D721Med (cell line): ENCODE measurements at regions not wholly inside any gene's neighbourhood (a gene's known extent, or its start where the extent isn't known, plus 50 kb on each side); places are given as distances from the start of the nearest gene placed in this dataset.
"Not testable (repeated sequence)": the region's sequence is repeated elsewhere in the genome, so short reads cannot be mapped to it uniquely, and the experiment has no call there.

Experiments
- DNase-seq: peaks from one replicate; pipeline ENCODE4 v3.0.0; 2011; ENCODE audit warnings: low spot score; ENCODE audit not compliant: insufficient read length
- FAIRE-seq: peaks from 2 replicates; lab custom pipeline; 2011; peaks lifted over from hg19 to GRCh38; lab: Jason Lieb, UNC
- TF ChIP-seq, protein P1 (sequence below): IDR thresholded peaks from 2 replicates; pipeline ENCODE4 v1.5.1; 2012; ENCODE audit warnings: mild to moderate bottlenecking, control low read depth; ENCODE audit not compliant: insufficient read depth; ENCODE audit errors: missing control alignments

DNA sequence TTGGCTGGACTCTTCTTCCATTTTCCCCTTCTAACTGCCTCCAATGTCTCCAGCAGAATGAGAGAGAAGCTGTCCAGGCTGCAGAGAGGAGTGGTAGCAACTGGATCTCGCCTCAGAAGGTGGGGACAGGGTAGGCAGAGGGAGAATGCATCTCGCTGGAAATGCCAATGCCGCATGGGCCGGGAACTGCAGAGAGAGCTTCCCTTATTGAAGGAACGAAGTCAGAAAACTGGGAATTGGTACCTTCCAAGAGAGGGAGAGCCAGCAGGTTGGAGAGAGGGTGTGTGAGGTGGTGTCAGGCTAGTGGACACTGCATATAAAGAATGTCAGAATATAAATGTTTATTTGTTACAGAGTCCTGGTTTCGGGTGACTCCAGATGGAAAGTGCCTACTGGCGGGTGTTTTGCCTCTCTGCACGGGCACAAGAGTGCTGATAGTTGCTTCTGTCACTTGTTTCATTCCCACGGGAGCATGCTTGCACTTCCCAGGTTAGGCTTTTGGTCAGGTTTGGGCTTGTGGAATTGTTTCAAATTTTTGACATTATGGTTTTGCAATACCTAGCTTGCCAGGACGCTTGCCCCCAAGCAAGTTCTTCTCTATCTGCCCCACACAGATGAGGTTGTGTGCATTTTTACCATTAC, 156.8 kb upstream of the STS start:
- TF ChIP-seq, protein P1, sequence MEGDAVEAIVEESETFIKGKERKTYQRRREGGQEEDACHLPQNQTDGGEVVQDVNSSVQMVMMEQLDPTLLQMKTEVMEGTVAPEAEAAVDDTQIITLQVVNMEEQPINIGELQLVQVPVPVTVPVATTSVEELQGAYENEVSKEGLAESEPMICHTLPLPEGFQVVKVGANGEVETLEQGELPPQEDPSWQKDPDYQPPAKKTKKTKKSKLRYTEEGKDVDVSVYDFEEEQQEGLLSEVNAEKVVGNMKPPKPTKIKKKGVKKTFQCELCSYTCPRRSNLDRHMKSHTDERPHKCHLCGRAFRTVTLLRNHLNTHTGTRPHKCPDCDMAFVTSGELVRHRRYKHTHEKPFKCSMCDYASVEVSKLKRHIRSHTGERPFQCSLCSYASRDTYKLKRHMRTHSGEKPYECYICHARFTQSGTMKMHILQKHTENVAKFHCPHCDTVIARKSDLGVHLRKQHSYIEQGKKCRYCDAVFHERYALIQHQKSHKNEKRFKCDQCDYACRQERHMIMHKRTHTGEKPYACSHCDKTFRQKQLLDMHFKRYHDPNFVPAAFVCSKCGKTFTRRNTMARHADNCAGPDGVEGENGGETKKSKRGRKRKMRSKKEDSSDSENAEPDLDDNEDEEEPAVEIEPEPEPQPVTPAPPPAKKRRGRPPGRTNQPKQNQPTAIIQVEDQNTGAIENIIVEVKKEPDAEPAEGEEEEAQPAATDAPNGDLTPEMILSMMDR, result no peak
- DNase-seq, result no peak
- no peak for FAIRE-seq

DNA sequence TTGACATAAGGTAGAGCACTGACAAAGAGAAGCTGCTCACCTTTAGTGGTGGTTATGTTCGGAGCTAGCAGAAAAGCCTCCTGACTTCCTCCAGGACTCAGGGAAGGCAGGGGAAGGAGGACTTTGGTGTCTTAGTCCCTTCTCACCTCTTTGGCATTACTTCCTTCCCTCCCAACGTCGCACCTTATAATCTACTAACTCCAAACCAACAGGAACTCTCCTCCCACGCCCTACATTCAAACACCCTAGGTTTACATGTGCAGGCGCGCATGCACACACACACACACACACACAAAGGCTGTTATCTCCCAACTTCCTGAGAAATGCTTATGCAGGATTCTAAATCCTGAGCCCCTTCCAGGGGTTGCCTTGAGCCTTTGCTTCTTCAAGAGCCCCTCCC, 157.7 kb upstream of the STS start:
- DNase-seq, result no peak
- TF ChIP-seq, protein P1, result no peak
- FAIRE-seq, result no peak

DNA sequence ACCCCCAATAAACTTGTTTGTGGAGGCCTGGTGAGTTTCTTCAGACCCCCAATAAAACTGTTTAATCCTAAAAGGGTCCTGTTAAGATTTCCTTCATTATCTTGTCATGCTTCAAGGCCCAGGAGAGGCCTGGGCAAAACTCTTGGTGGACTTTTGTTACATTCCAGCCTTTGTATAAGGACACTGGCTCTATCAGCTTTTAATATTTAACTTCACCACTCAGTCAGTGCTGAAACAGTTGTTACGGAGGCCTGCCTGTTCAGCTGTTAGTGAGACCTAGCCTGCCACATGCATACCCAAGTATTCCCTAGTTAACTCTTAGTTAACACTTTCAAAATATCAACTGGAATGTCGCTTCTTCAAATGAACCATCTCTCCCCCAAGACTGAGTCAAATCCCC, 158.8 kb upstream of the STS start:
- DNase-seq, FAIRE-seq: not testable (repeated sequence)

DNA sequence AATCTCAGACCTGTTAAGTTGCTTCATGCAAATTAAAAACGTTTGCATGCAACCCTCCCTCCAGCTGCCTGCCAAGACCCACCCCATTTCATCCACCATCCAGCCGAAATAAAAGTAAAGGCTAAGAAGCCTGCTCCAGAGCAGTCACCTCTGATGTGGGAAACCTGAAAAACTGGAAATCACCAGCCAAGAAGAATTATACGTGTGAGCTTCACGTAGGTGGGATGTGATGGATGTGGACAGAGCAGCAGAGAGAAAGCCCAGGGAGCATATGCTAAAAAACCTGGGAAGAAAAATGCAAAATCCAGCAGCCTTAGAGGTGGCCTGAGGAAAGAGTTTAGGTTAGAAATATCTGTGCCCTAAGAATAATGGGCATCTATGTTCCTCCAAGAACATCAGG, 160.6 kb upstream of the STS start:
- FAIRE-seq (no peak), DNase-seq (no peak)
- TF ChIP-seq, protein P1, result no peak

DNA sequence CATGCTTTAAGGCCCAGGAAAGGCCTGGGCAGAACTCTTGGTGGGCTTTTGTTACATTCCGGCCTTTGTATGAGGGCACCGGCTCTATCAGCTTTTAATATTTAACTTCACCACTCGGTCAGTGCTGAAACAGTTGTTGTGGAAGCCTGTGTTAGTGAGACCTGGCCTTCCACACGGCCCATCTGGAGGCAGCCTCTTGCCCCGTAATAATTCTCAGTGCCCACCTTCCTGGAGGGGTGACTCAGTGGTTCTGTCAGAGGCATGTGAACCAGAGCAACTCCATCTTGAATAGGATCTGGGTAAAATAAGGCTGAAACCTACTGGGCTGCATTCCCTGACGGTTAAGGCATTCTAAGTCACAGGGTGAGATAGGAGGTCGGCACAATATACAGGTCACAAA, 162.0 kb upstream of the STS start:
- TF ChIP-seq, protein P1, result no peak
- DNase-seq (no peak), FAIRE-seq (no peak)

DNA sequence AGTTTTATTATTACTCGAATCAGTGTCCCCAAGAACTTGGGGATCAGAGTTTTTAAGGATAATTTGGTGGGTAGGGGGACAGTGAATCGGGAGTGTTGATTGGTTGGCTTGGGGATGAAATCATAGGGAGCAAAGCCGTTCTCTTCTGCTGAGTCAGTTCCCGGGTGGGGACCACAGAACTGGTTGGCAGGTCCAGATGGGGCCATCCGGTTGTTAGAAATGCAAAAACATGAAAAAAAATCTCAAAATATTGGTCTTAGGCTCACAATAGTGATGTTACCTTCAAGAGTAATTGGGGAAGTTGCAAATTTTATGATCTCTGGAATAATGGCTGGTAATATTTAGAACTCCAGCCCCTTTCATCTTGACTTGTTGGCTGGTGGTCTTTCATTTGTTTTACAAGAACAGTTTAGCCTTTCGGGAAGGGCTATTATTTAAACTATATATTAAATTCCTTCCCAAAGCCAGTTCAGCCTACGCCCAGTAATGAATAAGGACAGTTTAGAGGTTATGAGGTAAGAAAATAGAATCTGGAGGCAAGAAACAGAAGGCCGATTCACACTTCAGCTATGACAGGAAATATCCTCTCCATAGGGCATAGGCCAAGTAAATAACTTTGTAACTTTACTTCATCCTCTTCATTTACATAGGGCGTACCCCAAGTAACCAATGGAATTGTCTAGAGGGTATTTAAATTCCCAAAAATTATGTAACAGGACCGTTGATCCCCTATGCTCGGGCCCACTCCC, 164.1 kb upstream of the STS start:
- no peak for FAIRE-seq

DNA sequence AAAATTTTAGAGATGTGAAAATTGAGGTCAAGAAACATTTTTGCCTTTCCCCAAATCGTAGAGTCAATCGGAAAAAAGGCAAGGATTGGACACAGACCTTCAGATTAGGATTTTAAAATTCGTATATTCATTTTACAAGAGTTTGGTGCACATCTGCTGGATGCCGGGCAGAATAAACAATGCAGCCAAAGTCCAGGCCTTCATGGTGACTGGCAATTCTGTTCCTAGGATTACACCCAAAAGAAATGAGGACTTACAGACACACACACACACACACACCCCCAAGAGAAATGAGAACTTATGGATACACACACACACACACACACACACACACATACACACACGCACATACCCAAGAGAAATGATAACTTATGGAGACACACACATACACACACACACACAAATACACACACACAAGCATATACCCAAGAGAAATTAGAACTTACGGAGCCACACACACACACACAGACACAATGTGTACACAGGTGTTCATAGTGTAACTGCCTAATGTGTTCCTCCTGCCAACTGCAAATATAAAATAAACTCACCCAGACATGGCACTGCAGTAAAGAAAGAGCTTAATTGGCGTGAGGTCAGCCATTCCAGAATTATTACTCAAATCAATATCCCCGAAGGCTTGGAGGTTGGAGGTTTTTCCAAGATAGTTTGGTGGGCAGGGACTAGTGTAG, 165.7 kb upstream of the STS start:
- TF ChIP-seq, protein P1, result no peak
- DNase-seq (no peak), FAIRE-seq (no peak)

More for the DNA sequence above, 164.1 kb upstream of the STS start:
- DNase-seq, result no peak
- TF ChIP-seq, protein P1, result no peak
